ENCODE measurements at regions not wholly inside any gene's neighbourhood (a gene's known extent, or its start where the extent isn't known, plus 50 kb on each side); places are given as distances from the start of the nearest gene placed in this dataset.

- no peak for TF ChIP-seq CTCF (conservative IDR thresholded peaks at IDR 0.05; ENCODE audit: low read depth in 2 of 2)
- no peak for TF ChIP-seq POLR2AphosphoS5 (IDR thresholded peaks at IDR 0.05; ENCODE audit: low read depth)
- TF ChIP-seq EZH2phosphoT487 (IDR thresholded peaks at IDR 0.05; ENCODE audit: unreplicated experiment), result no peak
- no peak for TF ChIP-seq EZH2 (IDR thresholded peaks at IDR 0.05; ENCODE audit: low read depth, unreplicated experiment)
- TF ChIP-seq CREB1 (CRISPR knock-in tag; IDR thresholded peaks at IDR 0.05; ENCODE audit: low read depth), result no peak
Observed at GRCh38 chr3:189498995-189499704, 132.0 kb upstream of the TP63 start.
